OCI-LY1 (cell line): ENCODE measurements at regions not wholly inside any gene's neighbourhood (a gene's known extent, or its start where the extent isn't known, plus 50 kb on each side); places are given as distances from the start of the nearest gene placed in this dataset.

Experiments used
- H2AFZ ChIP-seq: fragments of 200-600 bp; sonication (generic), shearing (Covaris generic); 2 replicates; pipeline ENCODE4 v1.6.0; 2014; ENCODE audit warnings: antibody characterized with exemption, mild to moderate bottlenecking, low read length
- H3F3A ChIP-seq: fragments of 200-600 bp; sonication (generic), shearing (Covaris generic); 2 replicates; pipeline ENCODE4 v1.6.0; 2014; ENCODE audit warnings: mild to moderate bottlenecking, antibody characterized with exemption, low read length, moderate library complexity; ENCODE audit not compliant: insufficient read depth
- H3K27ac ChIP-seq: fragments of 200-600 bp; sonication (generic); 2 replicates; pipeline ENCODE4 v1.5.1; 2014; ENCODE audit warnings: low read length, mixed run types, mild to moderate bottlenecking, low read depth; ENCODE audit not compliant: poor library complexity, severe bottlenecking
- H3K27me3 ChIP-seq: fragments of 200-600 bp; sonication (generic); 2 replicates; pipeline ENCODE4 v1.6.0; 2014; ENCODE audit warnings: antibody characterized with exemption, mild to moderate bottlenecking, low read length, moderate library complexity; ENCODE audit not compliant: insufficient read depth
- H3K36me3 ChIP-seq: fragments of 200-600 bp; sonication (generic); 2 replicates; pipeline ENCODE4 v1.6.1; 2014; ENCODE audit warnings: mild to moderate bottlenecking, antibody characterized with exemption, low read length, moderate library complexity, mixed read lengths; ENCODE audit not compliant: insufficient read depth
- H3K4me1 ChIP-seq: fragments of 200-600 bp; sonication (generic); 2 replicates; pipeline ENCODE4 v1.5.1; 2014; ENCODE audit warnings: mild to moderate bottlenecking, low read length, moderate library complexity; ENCODE audit not compliant: insufficient read depth, severe bottlenecking
- H3K4me2 ChIP-seq: fragments of 200-600 bp; sonication (generic), shearing (Covaris generic); 2 replicates; pipeline ENCODE4 v1.6.1; 2014; ENCODE audit warnings: low read length
- H3K4me3 ChIP-seq: fragments of 200-600 bp; sonication (generic); 2 replicates; pipeline ENCODE4 v1.5.1; 2014; ENCODE audit warnings: low read length, low read depth, mild to moderate bottlenecking, mixed read lengths; ENCODE audit not compliant: poor library complexity, severe bottlenecking
- H3K79me2 ChIP-seq: fragments of 200-600 bp; shearing (Covaris generic); 2 replicates; pipeline ENCODE4 v1.6.1; 2016; ENCODE audit warnings: mixed run types, low read length, mixed read lengths; ENCODE audit not compliant: insufficient read depth
- H3K9ac ChIP-seq: fragments of 200-600 bp; sonication (generic), shearing (Covaris generic); 2 replicates; pipeline ENCODE4 v1.6.1; 2014; ENCODE audit warnings: mild to moderate bottlenecking, low read length, mixed read lengths
- H3K9me2 ChIP-seq: fragments of 200-600 bp; sonication (generic), shearing (Covaris generic); 2 replicates; pipeline ENCODE4 v1.6.1; 2014; ENCODE audit warnings: low read depth, mild to moderate bottlenecking, low read length, mixed read lengths
- H3K9me3 ChIP-seq: fragments of 200-600 bp; shearing (Covaris generic); 2 replicates; pipeline ENCODE4 v1.6.1; 2014; ENCODE audit warnings: low read length, mixed read lengths
- H4K20me1 ChIP-seq: fragments of 200-600 bp; sonication (generic), shearing (Covaris generic); 2 replicates; pipeline ENCODE4 v1.6.0; 2016; ENCODE audit warnings: mild to moderate bottlenecking, low read length; ENCODE audit not compliant: insufficient read depth
- EZH2 ChIP-seq: fragments of 200-600 bp; sonication (generic), shearing (Covaris generic); IDR thresholded peaks from 2 replicates; pipeline ENCODE4 v1.8.0; 2017; ENCODE audit warnings: borderline replicate concordance, mixed run types, mild to moderate bottlenecking, antibody characterized with exemption, low read length, moderate library complexity, mixed read lengths
- TF ChIP-seq, protein P1 (sequence below): fragments of 200-600 bp; sonication (generic), shearing (Covaris generic); IDR thresholded peaks from 2 replicates; pipeline ENCODE4 v1.5.1; 2017; ENCODE audit warnings: mild to moderate bottlenecking, antibody characterized with exemption, low read length, moderate library complexity, mixed read lengths

DNA sequence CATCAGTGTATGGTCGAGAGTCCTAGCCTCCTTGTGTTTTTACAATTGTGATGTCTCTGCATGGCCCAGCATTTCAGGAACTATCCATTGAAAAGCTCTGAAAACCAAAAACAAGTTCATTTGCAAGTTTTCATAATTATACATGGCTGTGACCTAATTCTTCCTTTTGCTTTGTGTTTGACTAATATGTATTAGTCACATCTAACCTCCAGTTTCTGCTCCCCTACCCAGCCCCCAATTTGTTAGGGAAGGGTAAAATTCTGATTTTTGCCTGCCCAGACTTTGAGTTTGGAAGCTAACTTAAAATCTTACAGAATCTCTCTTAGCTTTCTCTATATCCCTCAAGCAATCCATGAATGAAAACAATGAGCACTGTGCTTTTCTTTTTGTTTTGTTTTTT is 128.2 kb upstream of the SEMA6A start:
- H3F3A ChIP-seq, result no peaks in the 10 kb centered on the region
- H3K4me3 ChIP-seq, result no peak overlapping the region
- no peak overlapping the region for H3K9ac ChIP-seq
- no peak overlapping the region for H3K4me2 ChIP-seq
- H2AFZ ChIP-seq, result no peak overlapping the region
- no peaks in the 10 kb centered on the region for H3K27me3 ChIP-seq
- no peaks in the 10 kb centered on the region for H3K79me2 ChIP-seq
- H3K4me1 ChIP-seq, result no peaks in the 10 kb centered on the region
- no peaks in the 10 kb centered on the region for H3K9me3 ChIP-seq
- H3K27ac ChIP-seq, result no peak overlapping the region
- H3K9me2 ChIP-seq, result no peaks in the 10 kb centered on the region
- H3K36me3 ChIP-seq, result no peaks in the 10 kb centered on the region
- H4K20me1 ChIP-seq, result no peaks in the 10 kb centered on the region
- TF ChIP-seq, protein P1, sequence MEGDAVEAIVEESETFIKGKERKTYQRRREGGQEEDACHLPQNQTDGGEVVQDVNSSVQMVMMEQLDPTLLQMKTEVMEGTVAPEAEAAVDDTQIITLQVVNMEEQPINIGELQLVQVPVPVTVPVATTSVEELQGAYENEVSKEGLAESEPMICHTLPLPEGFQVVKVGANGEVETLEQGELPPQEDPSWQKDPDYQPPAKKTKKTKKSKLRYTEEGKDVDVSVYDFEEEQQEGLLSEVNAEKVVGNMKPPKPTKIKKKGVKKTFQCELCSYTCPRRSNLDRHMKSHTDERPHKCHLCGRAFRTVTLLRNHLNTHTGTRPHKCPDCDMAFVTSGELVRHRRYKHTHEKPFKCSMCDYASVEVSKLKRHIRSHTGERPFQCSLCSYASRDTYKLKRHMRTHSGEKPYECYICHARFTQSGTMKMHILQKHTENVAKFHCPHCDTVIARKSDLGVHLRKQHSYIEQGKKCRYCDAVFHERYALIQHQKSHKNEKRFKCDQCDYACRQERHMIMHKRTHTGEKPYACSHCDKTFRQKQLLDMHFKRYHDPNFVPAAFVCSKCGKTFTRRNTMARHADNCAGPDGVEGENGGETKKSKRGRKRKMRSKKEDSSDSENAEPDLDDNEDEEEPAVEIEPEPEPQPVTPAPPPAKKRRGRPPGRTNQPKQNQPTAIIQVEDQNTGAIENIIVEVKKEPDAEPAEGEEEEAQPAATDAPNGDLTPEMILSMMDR, result no peak
- no peak for TF ChIP-seq EZH2

DNA sequence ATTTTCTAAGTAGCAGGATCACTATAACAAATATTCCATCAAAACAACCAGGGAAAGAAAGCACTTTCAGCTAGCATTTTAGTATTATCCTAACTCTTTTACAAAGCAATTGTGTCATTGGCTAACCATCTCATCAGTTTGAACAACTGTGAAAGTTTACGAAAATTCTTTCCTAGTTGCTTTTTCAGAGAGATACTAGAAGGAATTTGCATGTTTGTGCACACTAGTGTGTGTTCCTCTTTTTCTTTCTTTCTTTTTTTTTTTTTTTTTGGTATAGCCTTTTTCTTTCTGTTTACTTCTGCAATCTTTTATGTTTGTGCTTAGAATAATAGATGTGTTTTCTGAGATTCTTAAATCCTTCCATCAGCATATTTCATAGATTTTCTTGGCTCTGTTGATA is 124.7 kb upstream of the SEMA6A start:
- H3K79me2 ChIP-seq, result no peaks in the 10 kb centered on the region
- no peak overlapping the region for H2AFZ ChIP-seq
- H3K4me3 ChIP-seq, result no peak overlapping the region
- H3K36me3 ChIP-seq, result no peaks in the 10 kb centered on the region
- H4K20me1 ChIP-seq, result no peaks in the 10 kb centered on the region
- no peaks in the 10 kb centered on the region for H3K27me3 ChIP-seq
- no peaks in the 10 kb centered on the region for H3K9me2 ChIP-seq
- no peaks in the 10 kb centered on the region for H3K9me3 ChIP-seq
- no peak overlapping the region for H3K9ac ChIP-seq
- H3K4me1 ChIP-seq, result no peaks in the 10 kb centered on the region
- H3K4me2 ChIP-seq, result no peak overlapping the region
- TF ChIP-seq EZH2, result no peak
- TF ChIP-seq, protein P1, result no peak
- no peaks in the 10 kb centered on the region for H3F3A ChIP-seq
- no peak overlapping the region for H3K27ac ChIP-seq

DNA sequence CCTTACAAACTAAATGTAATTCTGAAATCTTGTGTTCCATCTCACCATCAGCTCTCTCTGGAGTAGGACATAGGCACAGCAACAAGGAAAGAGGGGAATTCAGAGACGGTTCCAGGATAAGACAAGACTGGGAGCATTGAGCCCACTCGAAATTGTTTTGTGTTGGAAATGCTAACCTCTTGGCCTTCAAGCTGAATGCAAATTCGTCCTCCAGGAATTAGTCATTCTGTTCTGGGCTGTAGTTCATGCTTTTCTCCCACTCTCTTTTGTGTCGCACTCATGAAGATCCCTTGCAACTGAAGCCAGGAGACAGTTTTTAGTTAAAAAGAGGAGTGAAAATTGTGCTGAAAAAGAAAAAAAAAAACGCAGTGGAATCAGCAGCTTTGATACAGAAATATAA is 121.7 kb upstream of the SEMA6A start:
- no peaks in the 10 kb centered on the region for H3F3A ChIP-seq
- H3K9ac ChIP-seq, result no peak overlapping the region
- no peaks in the 10 kb centered on the region for H3K27me3 ChIP-seq
- no peak overlapping the region for H3K4me3 ChIP-seq
- no peak overlapping the region for H3K27ac ChIP-seq
- no peak overlapping the region for H2AFZ ChIP-seq
- TF ChIP-seq, protein P1, result no peak
- no peak for TF ChIP-seq EZH2
- H3K9me2 ChIP-seq, result no peaks in the 10 kb centered on the region
- no peaks in the 10 kb centered on the region for H3K36me3 ChIP-seq
- no peaks in the 10 kb centered on the region for H4K20me1 ChIP-seq
- no peaks in the 10 kb centered on the region for H3K79me2 ChIP-seq
- H3K4me2 ChIP-seq, result no peak overlapping the region
- H3K9me3 ChIP-seq, result no peaks in the 10 kb centered on the region
- H3K4me1 ChIP-seq, result no peaks in the 10 kb centered on the region
